ENCODE measurements at regions not wholly inside any gene's neighbourhood (a gene's known extent, or its start where the extent isn't known, plus 50 kb on each side); places are given as distances from the start of the nearest gene placed in this dataset.

DNA sequence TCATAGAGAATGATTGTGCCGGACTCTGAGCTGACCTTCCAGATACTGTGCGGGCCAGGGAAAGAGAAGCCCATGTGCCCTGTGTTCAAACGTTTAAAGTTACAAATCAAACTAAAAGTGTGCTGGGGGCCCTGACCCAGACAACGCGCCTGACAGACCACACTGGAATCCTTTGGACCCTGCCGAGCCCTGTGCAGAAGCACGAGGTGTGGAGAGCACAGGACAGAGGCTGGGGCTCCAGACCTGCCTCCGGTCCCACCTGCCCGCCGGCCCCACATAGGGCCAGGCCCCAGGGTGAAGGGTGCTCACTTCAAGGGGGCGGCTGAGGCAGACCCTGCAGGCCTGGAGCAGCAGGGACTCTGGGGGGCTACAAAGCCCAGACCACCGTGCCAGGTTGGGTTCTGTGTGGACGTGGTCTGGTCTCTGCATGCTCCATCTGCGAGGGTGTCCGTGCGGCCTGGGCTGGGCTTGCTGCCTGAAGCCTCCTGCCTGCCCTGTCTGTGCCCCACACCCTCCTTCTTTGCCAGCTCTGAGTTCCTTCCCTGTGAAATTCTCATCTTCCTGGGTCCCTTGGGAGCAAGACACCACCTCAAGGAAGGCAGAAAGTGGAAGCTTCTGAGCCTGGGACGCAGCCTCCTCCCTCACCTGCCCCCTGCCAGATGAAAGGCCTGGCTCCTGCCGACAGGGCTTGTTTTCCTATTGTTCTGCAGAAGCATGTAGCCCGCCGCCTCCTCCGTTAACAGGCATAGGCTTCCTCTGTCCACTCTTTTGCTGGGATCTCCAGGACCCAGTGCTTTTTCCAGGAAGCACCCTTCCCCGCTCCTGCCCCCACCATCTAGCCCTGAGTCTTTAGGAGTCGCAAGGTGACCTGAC is 186.2 kb downstream of the ERMARD start:
- Histone ChIP-seq H3K9me2 (ENCODE audit: insufficient read depth) (no peaks in the 10 kb centered on the region), H3K9me3 (ENCODE audit: low read depth) (no peaks in the 10 kb centered on the region), H4K20me1 (ENCODE audit: insufficient read depth) (no peaks in the 10 kb centered on the region), H3K36me3 (ENCODE audit: low read depth) (no peaks in the 10 kb centered on the region), H3K4me2 (ENCODE audit: unreplicated experiment) (no peak overlapping the region), H3K9ac (no peak overlapping the region), H3K27me3 (replicated peaks; ENCODE audit: insufficient read depth) (no peaks in the 10 kb centered on the region), H3K79me2 (ENCODE audit: insufficient read depth) (no peaks in the 10 kb centered on the region), H3K4me1 (ENCODE audit: insufficient read depth) (no peaks in the 10 kb centered on the region), H3F3A (ENCODE audit: insufficient read depth) (no peaks in the 10 kb centered on the region), H2AFZ (no peak overlapping the region), H3K4me3 (no peak overlapping the region), H3K27ac (no peak overlapping the region)
- 68 to 71% methylated on average over 22 to 23 of the region's 23 CpGs for WGBS, 2 experiments (ENCODE audit: low coverage in 1 of 2, low lambda C conversion rate in 2 of 2, missing lambda C conversion rate in 2 of 2)
- no peak for DNase-seq
- in situ Hi-C loops (cut with MboI): no loop called here
- TF ChIP-seq EZH2phosphoT487 (IDR thresholded peaks at IDR 0.05; ENCODE audit: insufficient read depth, low read depth) (no peak), EZH2 (IDR thresholded peaks at IDR 0.05; ENCODE audit: insufficient read depth, poor library complexity, severe bottlenecking) (no peak)

GRCh38 chr6:169936355-169936975 is 185.0 kb downstream of the ERMARD start:
- WGBS, 2 experiments (ENCODE audit: low coverage in 1 of 2, low lambda C conversion rate in 2 of 2, missing lambda C conversion rate in 2 of 2): 78 to 81% methylated on average over 28 to 33 of the region's 34 CpGs
- Histone ChIP-seq H3K9me3 (ENCODE audit: low read depth) (no peaks in the 10 kb centered on the region), H3K36me3 (ENCODE audit: low read depth) (no peaks in the 10 kb centered on the region), H3K9me2 (ENCODE audit: insufficient read depth) (no peaks in the 10 kb centered on the region), H4K20me1 (ENCODE audit: insufficient read depth) (no peaks in the 10 kb centered on the region), H3F3A (ENCODE audit: insufficient read depth) (no peaks in the 10 kb centered on the region), H3K27ac (no peak overlapping the region), H3K4me3 (no peak overlapping the region), H3K4me1 (ENCODE audit: insufficient read depth) (no peaks in the 10 kb centered on the region), H3K79me2 (ENCODE audit: insufficient read depth) (no peaks in the 10 kb centered on the region), H3K4me2 (ENCODE audit: unreplicated experiment) (no peak overlapping the region), H3K27me3 (replicated peaks; ENCODE audit: insufficient read depth) (no peaks in the 10 kb centered on the region), H2AFZ (no peak overlapping the region), H3K9ac (no peak overlapping the region)
- in situ Hi-C loops (cut with MboI): no loop called here
- TF ChIP-seq EZH2phosphoT487 (IDR thresholded peaks at IDR 0.05; ENCODE audit: insufficient read depth, low read depth) (no peak), EZH2 (IDR thresholded peaks at IDR 0.05; ENCODE audit: insufficient read depth, poor library complexity, severe bottlenecking) (no peak)
- no peak for DNase-seq

DNA sequence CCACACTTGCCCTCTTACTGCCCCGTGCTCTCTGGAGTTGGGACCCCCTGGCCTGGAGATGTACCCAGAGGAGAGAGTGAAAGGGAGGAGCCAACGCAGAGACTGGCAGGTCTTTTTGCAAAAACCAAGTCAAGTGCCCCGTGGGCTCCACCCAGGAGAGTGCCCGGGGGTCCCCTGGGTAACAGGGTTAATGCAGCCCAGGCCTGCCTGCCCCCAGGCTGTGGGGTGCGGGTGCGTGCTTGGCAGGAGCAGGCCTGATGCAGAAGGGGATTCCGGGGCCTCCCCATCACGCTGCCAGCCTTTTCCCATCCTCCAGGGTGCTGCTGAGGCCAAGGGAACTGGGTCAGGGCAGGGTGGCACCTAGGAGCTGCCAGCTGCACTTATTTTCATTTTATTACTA is 184.4 kb downstream of the ERMARD start:
- Histone ChIP-seq H3K79me2 (ENCODE audit: insufficient read depth) (no peaks in the 10 kb centered on the region), H3F3A (ENCODE audit: insufficient read depth) (no peaks in the 10 kb centered on the region), H3K36me3 (ENCODE audit: low read depth) (no peaks in the 10 kb centered on the region), H3K27me3 (replicated peaks; ENCODE audit: insufficient read depth) (no peaks in the 10 kb centered on the region), H3K27ac (no peak overlapping the region), H3K9me3 (ENCODE audit: low read depth) (no peaks in the 10 kb centered on the region), H3K4me3 (no peak overlapping the region), H2AFZ (no peak overlapping the region), H3K4me1 (ENCODE audit: insufficient read depth) (no peaks in the 10 kb centered on the region), H3K9ac (no peak overlapping the region), H3K4me2 (ENCODE audit: unreplicated experiment) (no peak overlapping the region), H4K20me1 (ENCODE audit: insufficient read depth) (no peaks in the 10 kb centered on the region), H3K9me2 (ENCODE audit: insufficient read depth) (no peaks in the 10 kb centered on the region)
- WGBS, 2 experiments (ENCODE audit: low coverage in 1 of 2, low lambda C conversion rate in 2 of 2, missing lambda C conversion rate in 2 of 2): 64 to 70% methylated on average over 8 of the region's 8 CpGs
- no peak for DNase-seq
- in situ Hi-C loops (cut with MboI): no loop called here
- TF ChIP-seq EZH2 (IDR thresholded peaks at IDR 0.05; ENCODE audit: insufficient read depth, poor library complexity, severe bottlenecking) (no peak), EZH2phosphoT487 (IDR thresholded peaks at IDR 0.05; ENCODE audit: insufficient read depth, low read depth) (no peak)

- no peaks in the 10 kb centered on the region for H3K9me3 ChIP-seq (ENCODE audit: low read depth)
- no peak overlapping the region for H2AFZ ChIP-seq
- no peak overlapping the region for H3K9ac ChIP-seq
- no peaks in the 10 kb centered on the region for H3F3A ChIP-seq (ENCODE audit: insufficient read depth)
- no peaks in the 10 kb centered on the region; the same call in 1 of the 2 replicates for H3K27me3 ChIP-seq (replicated peaks; ENCODE audit: insufficient read depth)
- H3K4me1 ChIP-seq (ENCODE audit: insufficient read depth): no peaks in the 10 kb centered on the region
- no peak overlapping the region for H3K27ac ChIP-seq
- 78 to 80% methylated on average over 14 of the region's 14 CpGs for WGBS, 2 experiments (ENCODE audit: low coverage in 1 of 2, low lambda C conversion rate in 2 of 2, missing lambda C conversion rate in 2 of 2)
- H4K20me1 ChIP-seq (ENCODE audit: insufficient read depth): no peaks in the 10 kb centered on the region
- H3K4me3 ChIP-seq: no peak overlapping the region
- H3K4me2 ChIP-seq (ENCODE audit: unreplicated experiment): no peak overlapping the region
- no peak for DNase-seq
- no peaks in the 10 kb centered on the region for H3K79me2 ChIP-seq (ENCODE audit: insufficient read depth)
- H3K9me2 ChIP-seq (ENCODE audit: insufficient read depth): no peaks in the 10 kb centered on the region
- in situ Hi-C loops (cut with MboI): no loop called here
- no peaks in the 10 kb centered on the region for H3K36me3 ChIP-seq (ENCODE audit: low read depth)
- TF ChIP-seq EZH2phosphoT487 (IDR thresholded peaks at IDR 0.05; ENCODE audit: insufficient read depth, low read depth) (no peak), EZH2 (IDR thresholded peaks at IDR 0.05; ENCODE audit: insufficient read depth, poor library complexity, severe bottlenecking) (no peak)
Measured at GRCh38 chr6:169935348-169935718, 183.9 kb downstream of the ERMARD start.
